HCT116 (cell line): ENCODE measurements at regions not wholly inside any gene's neighbourhood (a gene's known extent, or its start where the extent isn't known, plus 50 kb on each side); places are given as distances from the start of the nearest gene placed in this dataset.

Source experiments
- ATAC-seq: fragments of 200-7000 bp; cut with Tn5 transposase; 2 replicates; pipeline ENCODE4 v1.9.1; 2020; ENCODE audit warnings: mild to moderate bottlenecking, moderate library complexity
- BruUV-seq: library from RNA; stranded (reverse); fragments of 400-500 nt; replicated peaks from 2 replicates; lab custom pipeline; 2021; lab: Mats Ljungman, UMichigan
- CTCF ChIA-PET: fragments of 300-600 bp; sonication (Branson Sonifier 250); formaldehyde crosslinking; loops from one replicate; lab custom pipeline; 2021; ENCODE audit warnings: antibody characterized with exemption; lab: Charles Lee
- POLR2A ChIA-PET: fragments of 300-600, 350-600 bp; sonication (Branson Sonifier 250); formaldehyde crosslinking; loops from one replicate; lab custom pipeline; 2021; ENCODE audit warnings: antibody characterized with exemption; lab: Charles Lee
- RAD21 ChIA-PET, 2 experiments: fragments of 300-600 bp; sonication (Branson Sonifier 250); formaldehyde crosslinking; loops; one replicate each; lab custom pipeline; 2023; ENCODE audit warnings: low total read pairs in 2 of 2; ENCODE audit not compliant: uncharacterized antibody in 2 of 2, unreplicated experiment in 2 of 2, low non-redundant PET in 1 of 2; lab: Charles Lee
- DNase-seq: peaks from one replicate; pipeline ENCODE4 v3.0.0-alpha.2; 2010; ENCODE audit warnings: low read depth, low spot score
- H2AFZ ChIP-seq: fragments of 200-600 bp; shearing (Covaris generic), sonication (generic); 2 replicates; pipeline ENCODE4 v1.6.1; 2017; ENCODE audit warnings: low read depth, mixed run types, mixed read lengths, antibody characterized with exemption, low read length; ENCODE audit not compliant: poor library complexity, severe bottlenecking
- H3K27ac ChIP-seq: 2 replicates; pipeline ENCODE4 v1.5.1; 2012; ENCODE audit warnings: low read depth, low read length
- H3K27me3 ChIP-seq: fragments of 200-600 bp; sonication (generic); 2 replicates; pipeline ENCODE4 v1.6.1; 2016; ENCODE audit warnings: mixed run types, low read length, mixed read lengths; ENCODE audit not compliant: insufficient read depth
- H3K36me3 ChIP-seq, 2 experiments: fragments of 200-500 bp in 1 of 2; fragments of 200-600 bp in 1 of 2; sonication (Bioruptor generic) in 1 of 2; sonication (generic) in 1 of 2; 2 replicates each; pipeline versions ENCODE4 v1.5.1 to v1.6.1; 2014 to 2016; ENCODE audit warnings: low read length in 2 of 2, inconsistent platforms in 1 of 2, mixed read lengths in 1 of 2, mixed run types in 1 of 2; ENCODE audit not compliant: insufficient read depth in 2 of 2, control insufficient read depth in 1 of 2
- H3K4me1 ChIP-seq, 2 experiments: fragments of 200-600 bp in 1 of 2; sonication (generic) in 1 of 2; 2 replicates each; pipeline versions ENCODE4 v1.5.1 to v1.6.1; 2012 to 2017; ENCODE audit warnings: low read length in 2 of 2, inconsistent platforms in 1 of 2, mild to moderate bottlenecking in 1 of 2, mixed read lengths in 1 of 2, mixed run types in 1 of 2, moderate library complexity in 1 of 2; ENCODE audit not compliant: insufficient read depth in 2 of 2, control insufficient read depth in 1 of 2
- H3K4me2 ChIP-seq: fragments of 200-600 bp; sonication (generic); 2 replicates; pipeline ENCODE4 v1.6.1; 2017; ENCODE audit warnings: mixed run types, low read length, mixed read lengths
- H3K4me3 ChIP-seq, 2 experiments: fragments of 200-600 bp in 1 of 2; sonication (generic) in 1 of 2; replicated peaks in 1 of 2; 2 replicates each; pipeline ENCODE4 v1.5.1; 2011 to 2016; ENCODE audit warnings: low read length in 2 of 2, control low read depth in 1 of 2, low read depth in 1 of 2, mild to moderate bottlenecking in 1 of 2, mixed read lengths in 1 of 2, mixed run types in 1 of 2
- H3K79me2 ChIP-seq: fragments of 200-600 bp; sonication (generic); 2 replicates; pipeline ENCODE4 v1.6.1; 2017; ENCODE audit warnings: mild to moderate bottlenecking, mixed run types, low read length, moderate library complexity, mixed read lengths; ENCODE audit not compliant: insufficient read depth
- H3K9ac ChIP-seq: fragments of 200-600 bp; sonication (generic); 2 replicates; pipeline ENCODE4 v1.6.1; 2016; ENCODE audit warnings: low read length, mixed read lengths
- H3K9me2 ChIP-seq: fragments of 200-600 bp; sonication (generic), shearing (Covaris generic); 2 replicates; pipeline ENCODE4 v1.6.1; 2017; ENCODE audit warnings: mixed run types, mild to moderate bottlenecking, moderate library complexity; ENCODE audit not compliant: insufficient read depth
- H3K9me3 ChIP-seq, 2 experiments: fragments of 200-500 bp in 1 of 2; fragments of 200-600 bp in 1 of 2; sonication (Bioruptor generic) in 1 of 2; sonication (generic) in 1 of 2; 2 replicates each; pipeline ENCODE4 v1.6.1; 2014 to 2017; ENCODE audit warnings: low read length in 2 of 2, mixed read lengths in 2 of 2, inconsistent platforms in 1 of 2, low read depth in 1 of 2, mild to moderate bottlenecking in 1 of 2, mixed run types in 1 of 2, moderate library complexity in 1 of 2; ENCODE audit not compliant: control insufficient read depth in 1 of 2, insufficient read depth in 1 of 2
- H4K20me1 ChIP-seq: fragments of 200-600 bp; sonication (generic), shearing (Covaris generic); 2 replicates; pipeline ENCODE4 v1.6.1; 2017; ENCODE audit warnings: mixed run types, mild to moderate bottlenecking, moderate library complexity; ENCODE audit not compliant: insufficient read depth
- CTCF ChIP-seq, 3 experiments: fragments of 200-600 bp in 1 of 3; sonication (generic) in 1 of 3; IDR thresholded peaks in 2 of 3; conservative IDR thresholded peaks in 1 of 3; 2 replicates each; pipeline ENCODE4 v1.5.1; 2012 to 2017; ENCODE audit warnings: low read depth in 2 of 3, low read length in 2 of 3, antibody characterized with exemption in 1 of 3, borderline replicate concordance in 1 of 3, control low read depth in 1 of 3, mild to moderate bottlenecking in 1 of 3, mixed read lengths in 1 of 3, mixed run types in 1 of 3, moderate library complexity in 1 of 3; ENCODE audit not compliant: insufficient read depth in 1 of 3
- EGR1 ChIP-seq: IDR thresholded peaks from 2 replicates; pipeline ENCODE4 v1.6.1; 2012; ENCODE audit warnings: low read depth
- JUND ChIP-seq: IDR thresholded peaks from 2 replicates; pipeline ENCODE4 v1.6.1; 2012
- POLR2AphosphoS5 ChIP-seq: IDR thresholded peaks from 2 replicates; pipeline ENCODE4 v1.6.1; 2011; ENCODE audit warnings: mild to moderate bottlenecking, low read depth, low read length, moderate library complexity
- SP1 ChIP-seq: IDR thresholded peaks from 2 replicates; pipeline ENCODE4 v1.6.1; 2012; ENCODE audit warnings: low read depth
- ZNF274 ChIP-seq: fragments of 200-500 bp; sonication (Bioruptor generic); IDR thresholded peaks from 2 replicates; pipeline ENCODE4 v1.6.1; 2014; ENCODE audit warnings: mild to moderate bottlenecking, low read depth, low read length, inconsistent platforms
- intact Hi-C: fragments of 100-400 bp; cut with micrococcal nuclease; formaldehyde crosslinking; loops from 2 replicates; pipeline ENCODE4 v1.10.0; 2022

- H4K20me1 ChIP-seq: no peaks in the 10 kb centered on the region
- H3K4me2 ChIP-seq: no peak overlapping the region
- H3K36me3 ChIP-seq: no peaks in the 10 kb centered on the region
- no peak overlapping the region for H2AFZ ChIP-seq
- H3K9me3 ChIP-seq: peaks cover 0 to 15% of the 10 kb centered on the region in 2 experiments; a peak in 1 of 4 replicates
- no peaks in the 10 kb centered on the region for H3K9me2 ChIP-seq
- H3K27me3 ChIP-seq: no peaks in the 10 kb centered on the region
- DNase-seq (no peak), ATAC-seq (no peak)
- TF ChIP-seq SP1 (no peak), JUND (no peak), POLR2AphosphoS5 (no peak)
- ChIA-PET RAD21 (no interaction called here), POLR2A (no interaction called here), CTCF (no interaction called here)
- no peaks in the 10 kb centered on the region for H3K79me2 ChIP-seq
- H3K27ac ChIP-seq: no peak overlapping the region
- no peak overlapping the region for H3K4me3 ChIP-seq
- no peaks in the 10 kb centered on the region for H3K4me1 ChIP-seq
- BruUV-seq: no TSS peak
- H3K9ac ChIP-seq: no peak overlapping the region
- intact Hi-C loops: no loop called here
These were observed 160.7 kb downstream of the NDUFA10 start for GRCh38 chr2:239864247-239865058.

GRCh38 chr2:239862613-239863012 is 162.5 kb downstream of the NDUFA10 start:
- Histone ChIP-seq H3K79me2 (no peaks in the 10 kb centered on the region), H4K20me1 (no peaks in the 10 kb centered on the region), H3K27ac (no peak overlapping the region), H3K9me3 (peaks cover 0 to 9% of the 10 kb centered on the region in 2 experiments; a peak in 1 of 4 replicates), H3K4me3 (no peak overlapping the region), H3K4me1 (no peaks in the 10 kb centered on the region)
- intact Hi-C loops: no loop called here
- BruUV-seq: no TSS peak
- no peak for ATAC-seq
- no peak for DNase-seq
- CTCF ChIA-PET: no interaction called here
- no peak for TF ChIP-seq SP1
- no peak for TF ChIP-seq EGR1
- no peak for TF ChIP-seq JUND
- TF ChIP-seq CTCF (IDR thresholded peaks at IDR 0.05 in 2 of 3, conservative IDR thresholded peaks at IDR 0.05 in 1 of 3; ENCODE audit: borderline replicate concordance in 1 of 3, insufficient read depth in 1 of 3, low read depth in 2 of 3, low read length in 2 of 3): no peak
- no peak for TF ChIP-seq ZNF274
- TF ChIP-seq, all 23 proteins: peak for 0
- ChIA-PET POLR2A (no interaction called here), RAD21 (no interaction called here)
- Histone ChIP-seq H2AFZ (no peak overlapping the region), H3K9ac (no peak overlapping the region), H3K27me3 (no peaks in the 10 kb centered on the region), H3K36me3 (no peaks in the 10 kb centered on the region), H3K9me2 (no peaks in the 10 kb centered on the region), H3K4me2 (no peak overlapping the region)
